ENCODE measurements at regions not wholly inside any gene's neighbourhood (a gene's known extent, or its start where the extent isn't known, plus 50 kb on each side); places are given as distances from the start of the nearest gene placed in this dataset.
"Not testable (repeated sequence)": the region's sequence is repeated elsewhere in the genome, so short reads cannot be mapped to it uniquely, and the experiment has no call there.

DNA sequence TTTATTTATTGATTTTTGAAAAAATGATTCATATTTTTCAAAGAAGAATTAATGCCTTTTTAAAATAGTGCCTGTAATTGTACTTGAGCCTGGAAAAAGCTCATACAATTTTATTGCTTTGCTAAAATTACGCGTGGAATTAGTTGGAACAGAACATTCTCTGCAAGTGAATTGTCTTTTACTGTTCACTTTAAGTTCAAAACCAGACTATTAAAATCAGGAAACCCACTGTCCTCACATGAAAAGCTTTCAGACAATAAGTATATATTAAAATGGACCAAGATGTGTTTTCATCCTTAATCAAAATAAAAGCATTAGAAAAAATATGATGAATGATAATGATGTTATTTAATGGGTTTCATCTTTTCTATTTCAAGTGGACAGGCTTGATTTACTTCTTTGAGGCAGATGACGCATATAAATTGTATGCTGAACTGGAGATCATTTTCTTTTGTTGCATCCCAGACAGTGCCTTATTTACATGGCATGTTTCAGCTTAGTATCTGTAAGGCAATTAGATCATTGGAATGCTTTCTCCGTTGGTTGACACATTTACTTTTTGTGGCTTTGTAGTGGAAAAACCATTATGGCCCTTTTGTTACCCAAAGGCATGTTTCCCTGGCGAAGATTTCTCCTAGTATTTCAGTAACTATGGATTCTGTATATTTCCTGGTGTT, 299.0 kb upstream of the MAGEC2 start:
- intact Hi-C loops (cut with DNase I; ENCODE audit: low total_unique reads): no loop called here
- Histone ChIP-seq H3K9me3 (no peaks in the 10 kb centered on the region), H3K27me3 (no peaks in the 10 kb centered on the region), H3K4me3 (no peak overlapping the region), H3K27ac (no peak overlapping the region), H3K4me1 (no peaks in the 10 kb centered on the region), H3K36me3 (no peaks in the 10 kb centered on the region)
- DNase-seq: no peak
- TF ChIP-seq, protein P1, sequence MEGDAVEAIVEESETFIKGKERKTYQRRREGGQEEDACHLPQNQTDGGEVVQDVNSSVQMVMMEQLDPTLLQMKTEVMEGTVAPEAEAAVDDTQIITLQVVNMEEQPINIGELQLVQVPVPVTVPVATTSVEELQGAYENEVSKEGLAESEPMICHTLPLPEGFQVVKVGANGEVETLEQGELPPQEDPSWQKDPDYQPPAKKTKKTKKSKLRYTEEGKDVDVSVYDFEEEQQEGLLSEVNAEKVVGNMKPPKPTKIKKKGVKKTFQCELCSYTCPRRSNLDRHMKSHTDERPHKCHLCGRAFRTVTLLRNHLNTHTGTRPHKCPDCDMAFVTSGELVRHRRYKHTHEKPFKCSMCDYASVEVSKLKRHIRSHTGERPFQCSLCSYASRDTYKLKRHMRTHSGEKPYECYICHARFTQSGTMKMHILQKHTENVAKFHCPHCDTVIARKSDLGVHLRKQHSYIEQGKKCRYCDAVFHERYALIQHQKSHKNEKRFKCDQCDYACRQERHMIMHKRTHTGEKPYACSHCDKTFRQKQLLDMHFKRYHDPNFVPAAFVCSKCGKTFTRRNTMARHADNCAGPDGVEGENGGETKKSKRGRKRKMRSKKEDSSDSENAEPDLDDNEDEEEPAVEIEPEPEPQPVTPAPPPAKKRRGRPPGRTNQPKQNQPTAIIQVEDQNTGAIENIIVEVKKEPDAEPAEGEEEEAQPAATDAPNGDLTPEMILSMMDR (IDR thresholded peaks at IDR 0.05): no peak

DNA sequence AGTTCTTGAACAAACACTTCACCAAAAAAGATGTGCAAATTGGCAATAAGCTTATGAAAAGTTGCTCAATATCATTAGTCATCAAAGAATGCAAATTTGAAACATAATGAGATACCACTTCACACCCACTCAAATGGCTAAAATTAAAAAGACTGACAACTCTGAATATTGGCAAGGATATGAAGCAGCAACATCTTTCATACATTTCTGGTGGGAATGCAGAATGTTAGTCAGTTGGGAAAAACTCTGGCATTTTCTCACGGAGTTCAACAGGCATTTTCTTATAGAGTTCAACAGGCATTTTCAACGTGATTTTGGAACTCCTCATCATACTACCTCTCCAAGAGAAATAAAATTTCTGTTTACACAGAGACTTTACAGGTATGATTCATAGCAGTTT, 297.4 kb upstream of the MAGEC2 start:
- Histone ChIP-seq H3K4me1 (no peaks in the 10 kb centered on the region), H3K9me3 (no peaks in the 10 kb centered on the region), H3K27ac (no peak overlapping the region), H3K36me3 (no peaks in the 10 kb centered on the region), H3K4me3 (no peak overlapping the region), H3K27me3 (no peaks in the 10 kb centered on the region)
- DNase-seq: no peak
- intact Hi-C loops (cut with DNase I; ENCODE audit: low total_unique reads): no loop called here
- TF ChIP-seq, protein P1 (IDR thresholded peaks at IDR 0.05): no peak

DNA sequence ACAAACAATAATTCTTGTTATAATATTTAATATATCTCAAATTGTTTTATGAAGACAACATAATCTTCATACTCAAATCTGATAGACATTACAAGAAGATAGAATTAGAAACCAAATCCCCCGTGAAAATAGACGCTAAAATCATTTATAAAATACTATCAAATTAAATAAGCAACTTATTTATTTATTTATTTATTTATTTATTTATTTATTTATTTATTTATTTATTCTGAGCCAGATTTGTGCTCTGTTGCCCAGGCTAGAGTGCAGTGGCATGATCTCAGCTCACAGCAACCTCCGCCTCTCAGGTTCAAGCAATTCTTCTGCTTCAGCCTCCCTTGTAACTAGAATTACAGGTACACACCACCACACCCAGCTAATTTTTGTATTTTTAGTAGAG, 294.9 kb upstream of the MAGEC2 start:
- intact Hi-C loops (cut with DNase I; ENCODE audit: low total_unique reads): no loop called here
- no peak for DNase-seq
- TF ChIP-seq, protein P1 (IDR thresholded peaks at IDR 0.05): no peak

DNA sequence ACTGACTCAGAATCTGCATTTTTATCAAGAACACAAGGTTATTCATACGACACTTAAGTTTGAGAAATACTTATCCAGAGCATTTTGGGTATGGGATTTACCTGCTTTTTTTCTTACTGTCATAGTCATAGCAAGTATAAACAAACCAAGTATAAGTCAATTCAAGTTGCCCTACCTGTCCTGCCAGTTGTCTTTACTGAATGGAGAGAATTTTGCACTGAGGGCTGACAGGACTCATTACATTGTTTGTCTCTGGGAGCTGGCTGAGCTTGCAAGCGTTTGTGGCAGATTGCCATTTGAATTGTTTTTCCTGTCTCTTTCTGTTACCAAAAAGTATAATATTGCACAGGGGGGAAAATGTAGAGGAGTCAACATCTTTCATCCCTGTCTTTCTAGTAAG, 278.9 kb upstream of the MAGEC2 start:
- no peaks in the 10 kb centered on the region for H3K9me3 ChIP-seq
- DNase-seq: no peak
- no peak overlapping the region for H3K4me3 ChIP-seq
- intact Hi-C loops (cut with DNase I; ENCODE audit: low total_unique reads): no loop called here
- no peak overlapping the region for H3K27ac ChIP-seq
- H3K36me3 ChIP-seq: no peaks in the 10 kb centered on the region
- H3K4me1 ChIP-seq: no peaks in the 10 kb centered on the region
- H3K27me3 ChIP-seq: no peaks in the 10 kb centered on the region
- TF ChIP-seq, protein P1 (IDR thresholded peaks at IDR 0.05): no peak

More for the DNA sequence above, 294.9 kb upstream of the MAGEC2 start:
- Histone ChIP-seq H3K9me3 (no peaks in the 10 kb centered on the region), H3K27me3 (no peaks in the 10 kb centered on the region), H3K4me1 (no peaks in the 10 kb centered on the region), H3K36me3 (no peaks in the 10 kb centered on the region), H3K4me3 (no peak overlapping the region), H3K27ac (no peak overlapping the region)

DNA sequence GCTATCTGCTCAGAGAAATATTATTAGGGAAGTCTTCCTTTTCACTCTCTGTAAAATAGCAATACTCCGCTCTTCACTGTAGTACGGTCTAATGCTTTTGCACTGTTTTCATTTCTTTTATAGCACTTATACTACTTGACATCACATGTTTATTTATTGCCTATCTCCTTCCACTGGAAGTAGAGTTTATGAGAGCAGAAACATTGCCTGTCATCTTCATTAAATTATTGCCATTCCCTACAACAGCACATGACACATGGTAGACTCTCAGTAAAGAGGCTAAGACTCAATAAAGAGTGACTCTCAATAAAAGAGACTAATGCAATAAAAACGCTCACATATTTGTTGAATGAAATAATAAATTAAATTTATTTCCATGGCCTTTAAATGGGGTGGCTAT, 241.3 kb upstream of the MAGEC2 start:
- H3K9me3 ChIP-seq: no peaks in the 10 kb centered on the region
- intact Hi-C loops (cut with DNase I; ENCODE audit: low total_unique reads): no loop called here
- TF ChIP-seq, protein P1 (IDR thresholded peaks at IDR 0.05): no peak
- H3K36me3 ChIP-seq: no peaks in the 10 kb centered on the region
- H3K27me3 ChIP-seq: no peaks in the 10 kb centered on the region
- no peak overlapping the region for H3K4me3 ChIP-seq
- no peaks in the 10 kb centered on the region for H3K4me1 ChIP-seq
- no peak for DNase-seq
- no peak overlapping the region for H3K27ac ChIP-seq

DNA sequence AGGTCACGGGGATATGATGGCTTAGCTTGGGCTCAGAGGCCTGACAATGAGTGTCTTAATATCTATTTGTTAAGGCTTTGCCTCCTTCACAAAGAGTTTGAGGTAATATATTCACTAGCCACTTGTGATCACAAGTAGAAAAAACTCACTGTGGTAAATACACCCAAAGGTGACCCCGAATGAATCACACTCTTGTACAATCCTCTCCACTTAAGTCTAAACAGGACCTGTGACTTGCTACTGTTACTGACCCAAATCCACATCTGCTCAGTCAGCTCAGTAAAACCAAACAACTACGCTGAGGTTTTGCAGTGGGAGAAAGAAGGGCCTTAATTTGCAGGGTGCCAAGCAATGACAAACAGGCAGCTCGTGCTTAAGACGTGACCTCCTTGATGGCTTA, 223.8 kb upstream of the MAGEC2 start:
- no peaks in the 10 kb centered on the region for H3K27me3 ChIP-seq
- no peaks in the 10 kb centered on the region for H3K4me1 ChIP-seq
- H3K4me3 ChIP-seq: no peak overlapping the region
- no peaks in the 10 kb centered on the region for H3K9me3 ChIP-seq
- DNase-seq: no peak
- intact Hi-C loops (cut with DNase I; ENCODE audit: low total_unique reads): no loop called here
- no peaks in the 10 kb centered on the region for H3K36me3 ChIP-seq
- H3K27ac ChIP-seq: no peak overlapping the region
- TF ChIP-seq, protein P1 (IDR thresholded peaks at IDR 0.05): no peak

DNA sequence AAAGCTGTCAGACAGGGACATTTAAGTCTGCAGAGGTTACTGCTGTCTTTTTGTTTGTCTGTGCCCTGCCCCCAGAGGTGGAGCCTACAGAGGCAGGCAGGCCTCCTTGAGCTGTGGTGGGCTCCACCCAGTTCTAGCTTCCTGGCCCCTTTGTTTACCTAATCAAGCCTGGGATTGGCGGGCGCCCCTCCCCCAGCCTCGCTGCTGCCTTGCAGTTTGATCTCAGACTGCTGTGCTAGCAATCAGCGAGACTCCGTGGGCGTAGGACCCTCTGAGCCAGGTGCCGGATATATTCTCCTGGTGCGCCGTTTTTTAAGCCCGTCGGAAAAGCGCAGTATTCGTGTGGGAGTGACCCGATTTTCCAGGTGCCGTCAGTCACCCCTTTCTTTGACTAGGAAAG, 185.9 kb upstream of the MAGEC2 start:
- intact Hi-C loops (cut with DNase I; ENCODE audit: low total_unique reads); H3K27ac ChIP-seq; H3K9me3 ChIP-seq; DNase-seq; H3K4me1 ChIP-seq; H3K4me3 ChIP-seq; H3K36me3 ChIP-seq; H3K27me3 ChIP-seq: not testable (repeated sequence)
